Hepatocyte (in vitro differentiated cells): ENCODE measurements at regions not wholly inside any gene's neighbourhood (a gene's known extent, or its start where the extent isn't known, plus 50 kb on each side); places are given as distances from the start of the nearest gene placed in this dataset.
"Not testable (repeated sequence)": the region's sequence is repeated elsewhere in the genome, so short reads cannot be mapped to it uniquely, and the experiment has no call there.

Source experiments
- EZH2 ChIP-seq: fragments of 200-600 bp; sonication (generic); IDR thresholded peaks from 2 replicates; pipeline ENCODE4 v1.6.1; 2016; ENCODE audit warnings: antibody characterized with exemption, mild to moderate bottlenecking, borderline replicate concordance
- EZH2phosphoT487 ChIP-seq: fragments of 200-600 bp; sonication (generic); IDR thresholded peaks from one replicate; pipeline ENCODE4 v1.6.1; 2018; ENCODE audit warnings: antibody characterized with exemption, mild to moderate bottlenecking, low read depth, moderate library complexity; ENCODE audit not compliant: unreplicated experiment, severe bottlenecking
- TF ChIP-seq, protein P1 (sequence below): fragments of 200-600 bp; sonication (generic); IDR thresholded peaks from 2 replicates; pipeline ENCODE4 v1.5.1; 2016; ENCODE audit warnings: antibody characterized with exemption, mild to moderate bottlenecking; ENCODE audit not compliant: poor library complexity

DNA sequence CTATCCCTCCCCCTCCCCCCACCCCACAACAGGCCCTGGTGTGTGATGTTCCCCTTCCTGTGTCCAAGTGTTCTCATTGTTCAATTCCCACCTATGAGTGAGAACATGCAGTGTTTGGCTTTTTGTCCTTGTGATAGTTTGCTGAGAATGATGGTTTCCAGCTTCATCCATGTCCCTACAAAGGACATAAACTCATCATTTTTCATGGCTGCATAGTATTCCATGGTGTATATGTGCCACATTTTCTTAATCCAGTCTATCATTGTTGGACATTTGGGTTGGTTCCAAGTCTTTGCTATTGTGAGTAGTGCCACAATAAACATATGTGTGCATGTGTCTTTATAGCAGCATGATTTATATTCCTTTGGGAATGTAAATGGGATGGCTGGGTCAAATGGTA, 295.1 kb downstream of the KLHL13 start:
- not testable (repeated sequence) for TF ChIP-seq EZH2, EZH2phosphoT487
- TF ChIP-seq, protein P1, sequence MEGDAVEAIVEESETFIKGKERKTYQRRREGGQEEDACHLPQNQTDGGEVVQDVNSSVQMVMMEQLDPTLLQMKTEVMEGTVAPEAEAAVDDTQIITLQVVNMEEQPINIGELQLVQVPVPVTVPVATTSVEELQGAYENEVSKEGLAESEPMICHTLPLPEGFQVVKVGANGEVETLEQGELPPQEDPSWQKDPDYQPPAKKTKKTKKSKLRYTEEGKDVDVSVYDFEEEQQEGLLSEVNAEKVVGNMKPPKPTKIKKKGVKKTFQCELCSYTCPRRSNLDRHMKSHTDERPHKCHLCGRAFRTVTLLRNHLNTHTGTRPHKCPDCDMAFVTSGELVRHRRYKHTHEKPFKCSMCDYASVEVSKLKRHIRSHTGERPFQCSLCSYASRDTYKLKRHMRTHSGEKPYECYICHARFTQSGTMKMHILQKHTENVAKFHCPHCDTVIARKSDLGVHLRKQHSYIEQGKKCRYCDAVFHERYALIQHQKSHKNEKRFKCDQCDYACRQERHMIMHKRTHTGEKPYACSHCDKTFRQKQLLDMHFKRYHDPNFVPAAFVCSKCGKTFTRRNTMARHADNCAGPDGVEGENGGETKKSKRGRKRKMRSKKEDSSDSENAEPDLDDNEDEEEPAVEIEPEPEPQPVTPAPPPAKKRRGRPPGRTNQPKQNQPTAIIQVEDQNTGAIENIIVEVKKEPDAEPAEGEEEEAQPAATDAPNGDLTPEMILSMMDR = not testable (repeated sequence)
